Pancreas (tissue), 10 donors: ENCODE measurements at regions not wholly inside any gene's neighbourhood (a gene's known extent, or its start where the extent isn't known, plus 50 kb on each side); places are given as distances from the start of the nearest gene placed in this dataset.
A peak's percentile ranks its signal among the peaks of the same experiment; 100 is the strongest.
"Not testable (repeated sequence)": the region's sequence is repeated elsewhere in the genome, so short reads cannot be mapped to it uniquely, and the experiment has no call there.

Experiments used
- ATAC-seq, 4 donors: fragments of 200-7000 bp; cut with Tn5 transposase; one replicate each; pipeline versions ENCODE4 v1.8.0 to v1.9.1; 2020; ENCODE audit warnings: mild to moderate bottlenecking in 4 of 4, moderate library complexity in 4 of 4
- DNase-seq, 6 donors: peaks; one replicate each; pipeline ENCODE4 v3.0.0-alpha.2; 2020
- FAIRE-seq: peaks from 2 replicates; lab custom pipeline; 2012; peaks lifted over from hg19 to GRCh38; lab: Jason Lieb, UNC
- H3K27ac ChIP-seq, 4 donors: fragments of 200-600 bp; sonication (generic); 1 replicate in 3 of 4; 2 replicates in 1 of 4; pipeline versions ENCODE4 v1.5.0 to v1.8.0; 2020
- H3K27me3 ChIP-seq, 4 donors: fragments of 200-600 bp; one replicate each; pipeline ENCODE4 v1.8.0; 2021
- H3K36me3 ChIP-seq, 3 donors: fragments of 200-600 bp; sonication (generic) in 1 of 3; one replicate each; pipeline versions ENCODE4 v1.5.0 to v1.8.0; 2020 to 2021
- H3K4me1 ChIP-seq, 3 donors: fragments of 200-600 bp; one replicate each; pipeline ENCODE4 v1.8.0; 2021
- H3K4me3 ChIP-seq, 4 donors: fragments of 200-600 bp; sonication (generic) in 2 of 4; one replicate each; pipeline versions ENCODE4 v1.5.0 to v1.8.0; 2020 to 2021
- H3K9me3 ChIP-seq, 4 donors: fragments of 200-600 bp; one replicate each; pipeline ENCODE4 v1.8.0; 2021
- WGBS, 2 donors: extraction: QIAGEN DNeasy Blood & Tissue Kit; methylation state at CpG; one replicate each; pipeline ENCODE4 v1.1.7; 2013; 5-methylcytosine and 5-hydroxymethylcytosine counted together
- intact Hi-C, 3 donors: fragments of 100-400 bp; cut with DNase I; formaldehyde crosslinking; loops; one replicate each; pipeline versions ENCODE4 v1.11.1 to v1.14.2; 2022
- donor health status: healthy with polysubstance abuse.
- donor health status: DM: no; HTN: no; CAD: no; lungs with moderate emphysema.
- donor health status: DM: no; HTN: no; CAD: no.
- donor health status: control.
- donor health status: control.
- donor health status: Bipolar disorder and iron deficiency.
- donor health status: DM: yes; HTN: yes; CAD: no.
- donor health status: DM: no; HTN: no; CAD: no.
- donor health status: DM: no; HTN: no; CAD: no.
- donor health status: DM: yes; HTN: yes; CAD: no.

DNA sequence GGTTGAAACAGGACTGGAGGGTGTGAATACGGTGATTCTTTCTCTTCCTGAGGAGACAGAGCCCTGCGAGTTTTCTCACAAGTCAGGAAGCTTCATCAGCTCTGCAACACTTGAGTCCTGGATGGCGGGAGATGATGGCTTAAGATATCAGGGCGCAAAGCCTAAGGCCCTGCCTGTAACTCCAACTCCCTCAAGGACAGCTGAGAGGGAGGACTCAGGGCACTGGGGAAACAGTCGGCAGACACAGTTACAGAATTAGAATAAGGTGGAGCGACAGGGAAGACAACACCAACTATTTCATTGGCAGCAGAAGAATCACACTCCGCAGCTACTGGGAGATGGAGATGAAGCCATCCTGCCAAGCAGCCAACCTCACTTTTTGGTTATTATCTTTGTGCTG, 109.6 kb downstream of the NBPF8 start:
- H3K27me3 ChIP-seq, H3K4me1 ChIP-seq, ATAC-seq, H3K4me3 ChIP-seq, H3K36me3 ChIP-seq, FAIRE-seq, H3K9me3 ChIP-seq, intact Hi-C loops, DNase-seq, H3K27ac ChIP-seq: not testable (repeated sequence)
- WGBS, 2 donors: 84 to 96% methylated on average over 2 to 3 of the region's 7 CpGs

- intact Hi-C loops, FAIRE-seq: not testable (repeated sequence)
Measured at GRCh38 chr1:120525386-120525785, 110.6 kb downstream of the NBPF8 start.

GRCh38 chr1:120529475-120530089, 114.7 kb downstream of the NBPF8 start:
- H3K36me3 ChIP-seq: not testable (repeated sequence)
- WGBS, 2 donors: 88 to 90% methylated on average over 5 of the region's 5 CpGs

More at GRCh38 chr1:120525386-120525785, 110.6 kb downstream of the NBPF8 start:
- H3K4me1 ChIP-seq, H3K27me3 ChIP-seq, ATAC-seq, H3K4me3 ChIP-seq, H3K36me3 ChIP-seq, H3K27ac ChIP-seq, DNase-seq, H3K9me3 ChIP-seq: not testable (repeated sequence)
- 85 to 89% methylated on average over 2 of the region's 3 CpGs for WGBS, 2 donors

DNA sequence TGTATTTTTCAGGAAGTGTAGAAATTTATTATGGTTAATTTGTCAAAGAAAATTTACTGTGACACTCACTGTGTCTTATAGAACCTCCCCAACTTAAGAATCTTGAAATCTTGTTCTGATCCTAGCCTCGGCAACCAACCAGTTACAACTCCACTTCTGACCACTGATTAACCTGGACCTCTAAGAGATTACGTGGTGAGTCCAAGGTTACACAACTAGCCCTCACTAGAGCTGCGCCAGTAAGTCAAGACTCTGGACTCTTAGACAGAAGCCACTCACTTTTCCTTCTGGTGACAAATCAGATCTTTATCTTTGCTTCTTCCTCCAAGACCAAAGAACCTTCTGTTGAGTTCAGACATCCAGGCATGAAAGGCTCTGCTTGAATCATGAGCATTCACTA, 116.6 kb downstream of the NBPF8 start:
- H3K27me3 ChIP-seq, intact Hi-C loops, H3K4me1 ChIP-seq, H3K36me3 ChIP-seq, H3K27ac ChIP-seq, H3K4me3 ChIP-seq, DNase-seq, FAIRE-seq, ATAC-seq, H3K9me3 ChIP-seq: not testable (repeated sequence)
- WGBS, 2 donors: 56% methylated on average over 1 of the region's 3 CpGs; no CpG with 5 or more reads in 1 of the 2 donors

More at GRCh38 chr1:120529475-120530089, 114.7 kb downstream of the NBPF8 start:
- H3K9me3 ChIP-seq, H3K4me3 ChIP-seq, H3K4me1 ChIP-seq, H3K27ac ChIP-seq, intact Hi-C loops, DNase-seq, H3K27me3 ChIP-seq, FAIRE-seq: not testable (repeated sequence)
- ATAC-seq: peak in 1 of 4 donors; percentile 55

- H3K9me3 ChIP-seq, DNase-seq, H3K27ac ChIP-seq, H3K36me3 ChIP-seq, H3K27me3 ChIP-seq, ATAC-seq, H3K4me3 ChIP-seq, intact Hi-C loops, H3K4me1 ChIP-seq, FAIRE-seq: not testable (repeated sequence)
- WGBS, 2 donors: 51 to 56% methylated on average over 2 of the region's 2 CpGs
Measured at GRCh38 chr1:120534361-120535047, 119.7 kb downstream of the NBPF8 start.

- FAIRE-seq, ATAC-seq, H3K27me3 ChIP-seq, H3K4me1 ChIP-seq, H3K9me3 ChIP-seq, H3K4me3 ChIP-seq, H3K27ac ChIP-seq, H3K36me3 ChIP-seq, DNase-seq, intact Hi-C loops: not testable (repeated sequence)
- WGBS, 2 donors: 96 to 97% methylated on average over 1 of the region's 1 CpG
Measured at GRCh38 chr1:120535052-120535451, 120.2 kb downstream of the NBPF8 start.

GRCh38 chr1:120541394-120541793, 126.6 kb downstream of the NBPF8 start:
- H3K4me3 ChIP-seq, FAIRE-seq, H3K9me3 ChIP-seq, ATAC-seq, DNase-seq, intact Hi-C loops, H3K36me3 ChIP-seq, H3K27ac ChIP-seq, H3K4me1 ChIP-seq, H3K27me3 ChIP-seq: not testable (repeated sequence)
- 41 to 42% methylated on average over 1 of the region's 5 CpGs for whole genome bisulfite sequencing, 2 donors

GRCh38 chr1:120542365-120542764, 127.5 kb downstream of the NBPF8 start:
- H3K4me1 ChIP-seq, H3K27ac ChIP-seq, intact Hi-C loops, ATAC-seq, H3K4me3 ChIP-seq, FAIRE-seq, H3K27me3 ChIP-seq, H3K9me3 ChIP-seq, H3K36me3 ChIP-seq, DNase-seq: not testable (repeated sequence)
- no CpG with 5 or more reads among the region's 2 CpGs for WGBS, 2 donors

GRCh38 chr1:120542940-120543339, 128.1 kb downstream of the NBPF8 start:
- ATAC-seq, FAIRE-seq, H3K27me3 ChIP-seq, H3K4me1 ChIP-seq, DNase-seq, intact Hi-C loops, H3K4me3 ChIP-seq, H3K9me3 ChIP-seq, H3K27ac ChIP-seq, H3K36me3 ChIP-seq: not testable (repeated sequence)
- WGBS, 2 donors: no CpG with 5 or more reads among the region's 2 CpGs
